ENCODE measurements at regions not wholly inside any gene's neighbourhood (a gene's known extent, or its start where the extent isn't known, plus 50 kb on each side); places are given as distances from the start of the nearest gene placed in this dataset.

DNA sequence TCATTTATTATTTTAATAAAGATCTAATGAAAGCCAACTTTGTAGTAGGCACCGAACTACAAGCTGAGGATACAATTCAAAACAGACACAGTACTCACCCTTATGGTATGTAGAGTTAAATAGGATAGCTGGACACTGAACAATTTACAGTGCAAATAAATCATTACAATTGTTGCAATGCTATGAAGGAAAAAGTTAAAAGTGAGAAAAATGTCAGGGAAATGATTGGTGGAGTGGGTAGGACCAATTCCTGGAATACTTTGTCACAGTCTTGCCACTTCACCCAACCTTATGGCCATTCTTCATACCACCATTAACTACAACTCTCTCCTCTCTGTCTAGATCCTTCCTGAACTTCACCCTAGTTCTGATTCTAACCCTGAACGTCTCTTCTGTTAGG lies 70.1 kb upstream of the CCSER1 start:
- H3K27me3 ChIP-seq: no peaks in the 10 kb centered on the region
- H3K9me3 ChIP-seq: no peaks in the 10 kb centered on the region
- no peaks in the 10 kb centered on the region for H3K36me3 ChIP-seq
- FAIRE-seq: no peak
- no peak for ATAC-seq
- 48 to 73% methylated on average over 2 of the region's 2 CpGs for WGBS, 2 donors
- no peak overlapping the region for H3K4me3 ChIP-seq
- intact Hi-C loops (cut with DNase I): no loop called here
- H3K27ac ChIP-seq: no peak overlapping the region
- H3K4me1 ChIP-seq: no peaks in the 10 kb centered on the region
- TF ChIP-seq, protein P1, sequence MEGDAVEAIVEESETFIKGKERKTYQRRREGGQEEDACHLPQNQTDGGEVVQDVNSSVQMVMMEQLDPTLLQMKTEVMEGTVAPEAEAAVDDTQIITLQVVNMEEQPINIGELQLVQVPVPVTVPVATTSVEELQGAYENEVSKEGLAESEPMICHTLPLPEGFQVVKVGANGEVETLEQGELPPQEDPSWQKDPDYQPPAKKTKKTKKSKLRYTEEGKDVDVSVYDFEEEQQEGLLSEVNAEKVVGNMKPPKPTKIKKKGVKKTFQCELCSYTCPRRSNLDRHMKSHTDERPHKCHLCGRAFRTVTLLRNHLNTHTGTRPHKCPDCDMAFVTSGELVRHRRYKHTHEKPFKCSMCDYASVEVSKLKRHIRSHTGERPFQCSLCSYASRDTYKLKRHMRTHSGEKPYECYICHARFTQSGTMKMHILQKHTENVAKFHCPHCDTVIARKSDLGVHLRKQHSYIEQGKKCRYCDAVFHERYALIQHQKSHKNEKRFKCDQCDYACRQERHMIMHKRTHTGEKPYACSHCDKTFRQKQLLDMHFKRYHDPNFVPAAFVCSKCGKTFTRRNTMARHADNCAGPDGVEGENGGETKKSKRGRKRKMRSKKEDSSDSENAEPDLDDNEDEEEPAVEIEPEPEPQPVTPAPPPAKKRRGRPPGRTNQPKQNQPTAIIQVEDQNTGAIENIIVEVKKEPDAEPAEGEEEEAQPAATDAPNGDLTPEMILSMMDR (IDR thresholded peaks at IDR 0.05): no peak
- DNase-seq: no peak

DNA sequence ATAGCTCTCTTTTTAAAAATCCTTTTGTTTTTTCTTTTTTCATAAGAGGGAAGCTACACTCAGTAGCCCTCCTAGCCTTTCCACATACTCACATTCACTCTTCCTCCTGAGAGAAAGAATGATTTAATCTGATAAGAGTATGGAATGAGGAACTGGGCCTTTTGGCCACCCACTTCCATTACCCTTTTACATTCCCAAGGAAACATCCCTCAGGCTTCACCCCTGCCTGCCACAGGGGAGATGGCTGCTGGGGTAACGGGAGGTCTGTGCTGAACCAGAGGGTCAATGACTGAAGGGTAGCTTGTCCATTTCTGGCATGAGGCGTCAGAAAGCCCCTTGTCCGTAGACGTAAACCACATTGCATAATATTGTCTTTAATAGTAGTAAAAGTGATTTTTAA lies 67.2 kb upstream of the CCSER1 start:
- no peak for FAIRE-seq

DNA sequence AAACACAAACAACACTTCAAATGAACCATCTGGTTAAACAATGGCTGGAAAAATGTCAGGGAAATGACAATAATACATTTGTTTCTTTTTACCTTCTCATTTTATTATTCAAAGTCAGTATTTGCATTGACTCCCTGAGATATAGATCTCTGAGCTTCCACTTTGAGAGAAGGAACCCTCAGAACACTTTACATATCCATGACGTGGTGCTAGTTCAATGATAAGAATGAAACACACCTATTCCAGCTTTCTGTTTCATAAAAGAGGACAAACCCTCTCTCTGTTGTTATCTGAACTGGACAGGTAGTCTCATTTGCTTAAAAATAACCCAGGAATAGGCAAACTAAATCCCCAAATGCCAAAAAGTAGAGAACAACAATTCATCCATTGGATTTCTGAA lies 65.3 kb upstream of the CCSER1 start:
- TF ChIP-seq, protein P1 (IDR thresholded peaks at IDR 0.05): no peak
- H3K9me3 ChIP-seq: no peaks in the 10 kb centered on the region
- no peaks in the 10 kb centered on the region for H3K4me1 ChIP-seq
- ATAC-seq: no peak
- no peak overlapping the region for H3K27ac ChIP-seq
- no peak overlapping the region for H3K4me3 ChIP-seq
- H3K27me3 ChIP-seq: no peaks in the 10 kb centered on the region
- WGBS, 2 donors: 45 to 66% methylated on average over 1 of the region's 1 CpG
- intact Hi-C loops (cut with DNase I): no loop called here
- H3K36me3 ChIP-seq: no peaks in the 10 kb centered on the region
- no peak for DNase-seq
- no peak for FAIRE-seq

More for the DNA sequence above, 67.2 kb upstream of the CCSER1 start:
- intact Hi-C loops (cut with DNase I): no loop called here
- 90 to 98% methylated on average over 4 of the region's 4 CpGs for WGBS, 2 donors
- H3K27ac ChIP-seq: no peak overlapping the region
- H3K36me3 ChIP-seq: no peaks in the 10 kb centered on the region
- H3K4me3 ChIP-seq: no peak overlapping the region
- H3K27me3 ChIP-seq: no peaks in the 10 kb centered on the region
- no peak for DNase-seq
- TF ChIP-seq, protein P1 (IDR thresholded peaks at IDR 0.05): no peak
- ATAC-seq: no peak
- no peaks in the 10 kb centered on the region for H3K4me1 ChIP-seq
- H3K9me3 ChIP-seq: no peaks in the 10 kb centered on the region

DNA sequence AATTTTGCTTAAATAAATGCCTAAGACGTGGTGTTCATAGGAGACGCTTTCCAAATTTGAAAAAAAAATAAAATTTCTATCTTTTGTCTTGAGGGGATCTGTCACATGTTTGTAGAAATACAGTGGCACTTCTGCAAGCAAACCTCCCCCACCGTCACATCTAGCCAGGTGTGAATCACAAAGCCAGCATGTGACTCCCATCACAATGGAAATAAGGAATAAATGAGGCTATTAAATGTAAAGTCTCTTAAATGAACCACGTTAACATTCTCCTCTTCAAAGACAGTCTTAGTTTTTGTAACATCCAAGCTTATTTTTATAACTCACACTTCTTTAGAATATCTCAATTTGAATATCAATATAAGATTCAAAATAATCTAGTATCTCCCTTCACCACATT lies 63.0 kb upstream of the CCSER1 start:
- Histone ChIP-seq H3K4me1 (no peaks in the 10 kb centered on the region), H3K27ac (no peak overlapping the region), H3K36me3 (no peaks in the 10 kb centered on the region), H3K9me3 (no peaks in the 10 kb centered on the region), H3K27me3 (no peaks in the 10 kb centered on the region), H3K4me3 (no peak overlapping the region)
- intact Hi-C loops (cut with DNase I): no loop called here
- 76 to 80% methylated on average over 4 of the region's 4 CpGs for WGBS, 2 donors
- FAIRE-seq (no peak), DNase-seq (no peak), ATAC-seq (no peak)
- TF ChIP-seq, protein P1 (IDR thresholded peaks at IDR 0.05): no peak

DNA sequence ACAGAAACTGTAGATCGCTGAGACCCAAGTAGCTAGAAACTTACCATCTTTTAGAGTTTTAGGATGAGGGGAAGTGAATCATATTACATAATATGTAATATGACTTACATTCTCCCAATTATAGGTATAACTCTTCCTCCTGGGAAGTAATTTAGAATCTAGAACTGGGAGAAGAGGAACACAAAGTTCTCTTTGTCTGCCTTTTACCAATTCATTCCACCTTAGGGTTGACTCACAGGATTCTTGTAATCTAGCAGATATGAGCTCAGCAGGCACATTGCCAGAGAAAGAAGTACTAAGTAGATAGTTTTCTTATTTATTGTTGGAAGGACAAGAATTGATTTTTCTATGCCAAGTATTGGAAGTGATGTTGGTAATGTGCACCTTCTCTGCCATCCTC lies 58.0 kb upstream of the CCSER1 start:
- no peak overlapping the region for H3K4me3 ChIP-seq
- TF ChIP-seq, protein P1 (IDR thresholded peaks at IDR 0.05): no peak
- ATAC-seq: no peak
- intact Hi-C loops (cut with DNase I): no loop called here
- no peak overlapping the region for H3K27ac ChIP-seq
- no peaks in the 10 kb centered on the region for H3K36me3 ChIP-seq
- DNase-seq: no peak
- H3K9me3 ChIP-seq: no peaks in the 10 kb centered on the region
- H3K27me3 ChIP-seq: no peaks in the 10 kb centered on the region
- H3K4me1 ChIP-seq: no peaks in the 10 kb centered on the region
- WGBS, 2 donors: 93 to 97% methylated on average over 1 of the region's 1 CpG
- no peak for FAIRE-seq
